ENCODE measurements at regions not wholly inside any gene's neighbourhood (a gene's known extent, or its start where the extent isn't known, plus 50 kb on each side); places are given as distances from the start of the nearest gene placed in this dataset.
A peak's percentile ranks its signal among the peaks of the same experiment; 100 is the strongest.

DNA sequence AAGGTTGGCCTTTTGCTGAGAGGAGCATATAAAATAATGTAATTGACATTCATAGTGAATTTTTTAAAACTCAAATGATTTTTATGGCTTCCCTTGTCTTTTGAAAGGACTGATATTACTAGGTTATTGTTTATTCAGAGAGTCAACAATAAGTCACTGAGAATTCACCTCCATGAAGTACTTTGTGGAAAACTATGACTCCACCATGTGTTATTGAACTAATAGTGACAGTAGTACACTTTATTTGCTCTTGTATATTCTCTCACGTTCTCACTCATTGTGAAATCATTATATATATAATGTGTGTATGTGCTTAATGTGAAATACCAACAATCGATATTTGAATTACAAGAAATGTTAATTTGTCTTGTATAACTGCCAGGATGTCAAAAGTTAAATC is 267.4 kb upstream of the CCDC179 start:
- Mint-ChIP-seq H3K36me3 (peaks cover 22% of the 10 kb centered on the region), H3K27ac (no peak overlapping the region), H3K27me3 (peaks cover 0 to 2% of the 10 kb centered on the region in 2 donors), H3K4me3 (no peak overlapping the region), H3K4me1 (ENCODE audit: low read depth in 2 of 2) (peaks cover 0 to 9% of the 10 kb centered on the region in 2 donors), H3K9me3 (peaks cover 15% of the 10 kb centered on the region)
- ATAC-seq (no peak), DNase-seq (ENCODE audit: low spot score) (no peak)

DNA sequence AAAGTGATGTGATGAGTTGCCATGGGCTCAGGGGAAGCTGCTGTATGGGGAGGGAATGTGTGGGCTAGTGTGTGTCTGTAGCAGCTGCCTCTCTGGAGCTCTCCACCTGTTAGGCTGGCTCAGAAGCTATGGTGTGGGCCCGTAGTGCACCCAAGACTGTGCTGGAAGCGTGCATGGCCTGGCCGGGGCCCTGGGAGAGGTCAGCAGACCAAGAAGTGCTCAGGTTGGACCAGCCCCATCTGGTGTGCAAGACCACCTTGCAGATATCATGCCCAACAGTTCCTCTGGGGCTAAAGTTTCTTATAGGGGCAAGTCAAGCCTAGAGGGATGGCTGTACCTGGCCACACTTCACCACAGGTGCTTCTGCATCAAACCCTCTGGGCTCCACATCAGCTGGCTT is 274.4 kb upstream of the CCDC179 start:
- peaks cover 21% of the 10 kb centered on the region for H3K9me3 Mint-ChIP-seq
- H3K27me3 Mint-ChIP-seq, result peaks cover 0 to 3% of the 10 kb centered on the region in 2 donors
- DNase-seq (ENCODE audit: low spot score) (no peak), ATAC-seq (no peak)
- H3K4me1 Mint-ChIP-seq (ENCODE audit: low read depth in 2 of 2), result peaks cover 0 to 7% of the 10 kb centered on the region in 2 donors
- no peak overlapping the region for H3K4me3 Mint-ChIP-seq
- H3K27ac Mint-ChIP-seq, result no peak overlapping the region
- peaks cover 33% of the 10 kb centered on the region for H3K36me3 Mint-ChIP-seq

DNA sequence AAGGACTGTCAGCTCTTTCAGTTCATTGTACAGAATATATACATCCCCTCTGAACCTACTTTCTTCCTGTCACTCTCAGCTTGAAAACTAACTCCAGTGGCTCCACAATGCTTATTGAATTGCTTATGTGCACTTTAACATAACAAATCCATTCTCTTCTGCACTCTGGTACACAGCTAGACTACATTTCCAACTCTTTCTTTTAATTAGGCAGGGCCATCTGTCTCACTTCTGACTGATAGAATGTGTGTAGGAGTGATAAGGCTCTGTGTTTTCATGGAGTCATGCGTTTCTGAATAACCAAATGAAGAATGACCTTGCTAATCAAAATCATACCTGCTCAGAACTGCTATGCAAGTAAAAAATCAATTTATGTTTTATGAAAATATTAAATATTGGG is 278.5 kb upstream of the CCDC179 start:
- H3K4me1 Mint-ChIP-seq (ENCODE audit: low read depth in 2 of 2), result peaks cover 3 to 4% of the 10 kb centered on the region in 2 donors
- H3K27me3 Mint-ChIP-seq, result no peaks in the 10 kb centered on the region
- no peak for DNase-seq (ENCODE audit: low spot score)
- peaks cover 3% of the 10 kb centered on the region for H3K9me3 Mint-ChIP-seq
- H3K4me3 Mint-ChIP-seq, result no peak overlapping the region
- no peak for ATAC-seq
- H3K27ac Mint-ChIP-seq, result no peak overlapping the region
- H3K36me3 Mint-ChIP-seq, result peaks cover 10% of the 10 kb centered on the region

DNA sequence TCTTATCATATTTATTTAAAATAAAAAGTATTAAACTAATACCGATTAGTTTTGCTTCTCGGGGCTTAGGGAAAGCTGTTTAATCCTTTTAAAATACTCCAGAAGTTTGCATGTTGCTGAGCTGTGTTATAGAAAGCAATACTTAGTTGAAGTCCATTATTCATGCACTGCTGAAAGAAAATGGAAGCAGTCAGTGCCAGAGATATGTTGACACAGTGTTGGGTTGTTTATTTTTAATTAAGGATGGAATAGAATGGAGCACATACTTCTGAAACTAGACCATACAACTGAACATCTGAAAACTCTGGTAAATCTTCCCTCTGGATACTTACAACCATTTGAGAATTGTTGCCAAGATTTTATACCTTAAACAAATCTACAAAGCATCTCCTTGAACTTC is 282.7 kb upstream of the CCDC179 start:
- peaks cover 13% of the 10 kb centered on the region for H3K36me3 Mint-ChIP-seq
- H3K9me3 Mint-ChIP-seq, result peaks cover 3% of the 10 kb centered on the region
- no peaks in the 10 kb centered on the region for H3K27me3 Mint-ChIP-seq
- H3K27ac Mint-ChIP-seq, result no peak overlapping the region
- no peak overlapping the region for H3K4me3 Mint-ChIP-seq
- peaks cover 3 to 4% of the 10 kb centered on the region in 2 donors for H3K4me1 Mint-ChIP-seq (ENCODE audit: low read depth in 2 of 2)
- ATAC-seq (no peak), DNase-seq (ENCODE audit: low spot score) (no peak)

DNA sequence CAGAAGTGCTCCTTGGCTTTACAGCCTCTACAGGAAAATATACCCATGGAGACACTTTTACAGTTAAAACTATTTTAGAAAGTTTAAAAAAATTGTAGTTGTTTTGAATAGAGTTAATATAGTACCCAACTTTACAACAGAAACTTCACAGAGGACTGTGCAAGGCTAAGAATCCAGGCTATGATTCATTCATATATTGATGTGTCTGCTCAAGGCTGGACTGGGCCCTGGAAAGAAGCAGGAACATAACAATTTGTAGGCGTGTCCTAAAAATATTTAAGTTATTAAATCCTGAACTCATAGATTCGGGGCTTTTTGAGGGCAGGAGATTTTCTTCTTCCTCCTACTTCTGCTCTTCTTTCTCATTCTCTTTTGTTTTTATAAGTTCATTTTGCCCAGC is 291.5 kb upstream of the CCDC179 start:
- ATAC-seq, result no peak
- Mint-ChIP-seq H3K36me3 (peaks cover 9% of the 10 kb centered on the region), H3K27ac (no peak overlapping the region), H3K4me1 (ENCODE audit: low read depth in 2 of 2) (no peaks in the 10 kb centered on the region), H3K27me3 (peaks cover 0 to 2% of the 10 kb centered on the region in 2 donors), H3K4me3 (no peak overlapping the region), H3K9me3 (no peaks in the 10 kb centered on the region)
- no peak for DNase-seq (ENCODE audit: low spot score)

DNA sequence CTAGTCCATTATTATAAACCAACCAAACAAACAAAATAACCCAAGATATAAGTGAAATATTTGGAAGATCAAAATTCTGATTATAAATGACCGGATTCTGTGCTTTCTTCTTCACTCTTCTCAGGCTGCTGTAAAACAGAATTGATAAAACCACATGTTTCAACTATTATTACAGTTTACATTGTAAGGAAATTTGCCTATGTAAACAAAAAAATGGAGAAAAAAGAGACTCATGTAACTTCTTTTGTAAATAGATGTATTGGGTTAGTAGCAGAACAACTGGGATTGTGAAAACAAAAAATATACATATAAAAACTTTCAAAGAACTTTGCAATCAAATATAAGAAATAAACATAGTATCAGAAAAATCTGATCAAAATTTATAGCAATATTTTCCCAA is 295.2 kb upstream of the CCDC179 start:
- Mint-ChIP-seq H3K36me3 (peaks cover 9% of the 10 kb centered on the region), H3K27me3 (peaks cover 0 to 2% of the 10 kb centered on the region in 2 donors), H3K4me1 (ENCODE audit: low read depth in 2 of 2) (no peaks in the 10 kb centered on the region), H3K4me3 (no peak overlapping the region), H3K27ac (no peak overlapping the region), H3K9me3 (no peaks in the 10 kb centered on the region)
- ATAC-seq (no peak), DNase-seq (ENCODE audit: low spot score) (no peak)

DNA sequence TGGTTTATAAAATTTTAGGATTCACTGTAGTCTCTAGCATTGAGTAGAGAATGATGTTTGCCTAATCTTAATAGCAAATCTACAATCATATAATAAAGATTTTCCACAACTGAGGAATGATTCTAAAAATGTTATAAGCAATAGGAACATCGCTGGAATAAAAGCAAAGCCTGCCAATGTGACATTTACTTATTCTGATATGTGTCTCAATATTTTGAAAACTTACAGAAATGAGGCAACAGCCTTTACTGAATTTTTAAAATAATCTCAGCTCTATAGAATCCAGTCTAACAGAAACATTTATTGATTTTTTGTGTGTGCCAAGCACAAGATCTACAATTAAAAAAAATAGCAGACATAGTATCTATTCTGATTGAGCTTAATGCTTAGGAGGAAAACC is 303.7 kb upstream of the CCDC179 start:
- no peak overlapping the region for H3K4me3 Mint-ChIP-seq
- ATAC-seq (no peak), DNase-seq (ENCODE audit: low spot score) (no peak)
- H3K27me3 Mint-ChIP-seq, result peaks cover 0 to 2% of the 10 kb centered on the region in 2 donors
- H3K9me3 Mint-ChIP-seq, result no peaks in the 10 kb centered on the region
- H3K4me1 Mint-ChIP-seq (ENCODE audit: low read depth in 2 of 2), result peaks cover 0 to 3% of the 10 kb centered on the region in 2 donors
- no peak overlapping the region for H3K27ac Mint-ChIP-seq
- H3K36me3 Mint-ChIP-seq, result no peaks in the 10 kb centered on the region

DNA sequence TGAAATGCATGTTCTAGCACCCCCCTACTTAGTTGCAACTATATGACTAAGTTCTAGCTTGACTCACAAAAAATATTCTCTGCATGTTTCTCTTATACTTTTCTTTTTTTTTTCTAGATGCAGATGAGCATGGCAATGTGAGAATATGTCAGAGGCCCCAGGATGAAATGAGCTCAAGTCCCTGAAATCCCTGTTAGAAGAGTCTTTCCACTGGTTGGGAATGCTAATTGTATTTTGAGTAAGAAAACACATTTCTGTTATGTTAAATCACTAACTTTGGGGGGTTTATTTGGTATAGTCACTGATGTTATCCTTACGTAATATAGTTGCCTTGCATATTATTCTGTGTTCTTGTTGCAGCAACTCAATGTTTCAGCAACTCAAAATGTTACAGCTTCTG is 306.1 kb upstream of the CCDC179 start:
- ATAC-seq, result no peak
- no peaks in the 10 kb centered on the region for H3K36me3 Mint-ChIP-seq
- no peak overlapping the region for H3K27ac Mint-ChIP-seq
- peaks cover 0 to 3% of the 10 kb centered on the region in 2 donors for H3K4me1 Mint-ChIP-seq (ENCODE audit: low read depth in 2 of 2)
- H3K4me3 Mint-ChIP-seq, result no peak overlapping the region
- no peak for DNase-seq (ENCODE audit: low spot score)
- no peaks in the 10 kb centered on the region for H3K9me3 Mint-ChIP-seq
- peaks cover 0 to 2% of the 10 kb centered on the region in 2 donors for H3K27me3 Mint-ChIP-seq

DNA sequence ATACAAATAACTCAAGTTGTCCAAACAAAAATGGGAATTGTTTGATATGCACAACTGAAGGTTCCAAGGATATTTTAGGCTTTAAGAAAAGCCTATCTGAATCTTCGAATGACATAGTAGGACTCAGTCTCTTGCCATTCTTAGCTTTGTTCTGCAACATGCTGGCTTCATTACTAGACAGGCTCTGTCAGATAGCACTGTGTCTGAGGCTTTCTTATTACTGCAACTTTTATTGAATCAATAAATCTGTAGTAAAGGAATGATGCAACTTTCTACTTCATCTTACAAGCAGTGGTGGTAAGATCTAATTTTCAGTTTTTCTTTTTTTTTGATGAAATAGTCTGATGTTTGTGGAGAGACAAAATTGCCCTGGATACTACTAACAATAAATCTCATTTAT is 319.3 kb upstream of the CCDC179 start:
- Mint-ChIP-seq H3K4me1 (ENCODE audit: low read depth in 2 of 2) (peaks cover 23 to 29% of the 10 kb centered on the region in 2 donors), H3K36me3 (peaks cover 30% of the 10 kb centered on the region), H3K27ac (no peak overlapping the region), H3K27me3 (no peaks in the 10 kb centered on the region), H3K4me3 (no peak overlapping the region), H3K9me3 (peaks cover 13% of the 10 kb centered on the region)
- DNase-seq (ENCODE audit: low spot score) (no peak), ATAC-seq (no peak)

DNA sequence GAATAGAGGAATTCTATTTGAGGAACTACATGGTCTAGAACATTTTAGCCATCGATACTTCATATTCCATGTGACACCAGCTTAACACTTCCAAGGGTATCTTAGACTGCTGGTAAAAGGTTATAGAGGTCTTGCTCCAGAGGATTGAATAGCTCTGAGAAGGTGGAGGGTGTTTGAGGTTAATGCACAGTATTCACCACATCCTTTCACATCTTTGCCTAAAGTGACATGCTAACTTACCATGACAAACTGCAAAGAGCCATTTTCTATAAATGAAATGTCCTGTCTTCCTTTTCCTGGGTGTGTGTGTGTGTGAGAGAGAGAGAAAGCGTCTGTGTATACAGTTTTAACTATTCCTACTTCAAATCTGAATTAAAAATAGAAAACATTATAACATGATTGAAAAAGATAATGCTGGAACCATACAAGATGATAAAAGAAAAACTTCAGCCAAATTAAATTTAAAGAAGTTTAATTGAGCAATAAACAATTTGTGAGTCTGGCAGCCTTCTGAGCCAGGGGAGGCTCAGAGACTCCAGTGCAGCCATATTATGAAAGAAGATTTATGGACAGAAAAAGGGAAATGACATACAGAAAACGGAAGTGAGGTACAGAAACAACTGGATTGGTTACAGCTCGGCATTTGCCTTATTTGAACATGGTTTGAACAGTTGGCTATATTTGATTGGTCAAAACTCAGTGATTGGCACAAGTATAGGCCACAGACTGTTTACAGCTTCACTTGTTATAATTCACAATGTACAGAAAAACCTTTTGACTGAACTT is 320.9 kb upstream of the CCDC179 start:
- H3K27me3 Mint-ChIP-seq, result peaks cover 0 to 1% of the 10 kb centered on the region in 2 donors
- peaks cover 8% of the 10 kb centered on the region for H3K9me3 Mint-ChIP-seq
- no peak for DNase-seq (ENCODE audit: low spot score)

DNA sequence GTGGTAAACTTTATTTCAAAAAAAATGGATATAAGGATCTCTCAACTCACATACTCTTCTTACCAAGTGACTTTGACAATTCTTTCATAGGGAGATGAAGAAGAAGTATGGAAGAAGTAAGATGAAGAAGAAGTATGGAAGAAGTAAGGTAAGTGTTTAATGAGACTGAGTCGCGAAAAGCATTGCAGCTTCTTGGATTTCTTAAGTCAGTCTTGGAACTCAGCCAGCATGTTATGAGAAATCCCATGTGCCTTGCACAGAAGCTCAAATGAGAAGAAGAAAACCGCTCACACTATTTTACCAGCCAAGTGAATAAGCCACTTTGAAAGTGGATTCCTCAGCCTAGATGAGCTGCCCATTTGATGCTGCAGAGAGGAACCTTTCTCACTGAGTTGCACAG is 332.0 kb upstream of the CCDC179 start:
- H3K9me3 Mint-ChIP-seq, result no peaks in the 10 kb centered on the region
- no peak for ATAC-seq

More for the DNA sequence above, 320.9 kb upstream of the CCDC179 start:
- Mint-ChIP-seq H3K4me3 (peak overlapping the region; percentile 66), H3K4me1 (ENCODE audit: low read depth in 2 of 2) (peaks cover 29% of the 10 kb centered on the region in 2 donors), H3K27ac (peak overlapping the region; percentile 86 to 97), H3K36me3 (peaks cover 36% of the 10 kb centered on the region)
- ATAC-seq, result peak; percentile 77 to 85

DNA sequence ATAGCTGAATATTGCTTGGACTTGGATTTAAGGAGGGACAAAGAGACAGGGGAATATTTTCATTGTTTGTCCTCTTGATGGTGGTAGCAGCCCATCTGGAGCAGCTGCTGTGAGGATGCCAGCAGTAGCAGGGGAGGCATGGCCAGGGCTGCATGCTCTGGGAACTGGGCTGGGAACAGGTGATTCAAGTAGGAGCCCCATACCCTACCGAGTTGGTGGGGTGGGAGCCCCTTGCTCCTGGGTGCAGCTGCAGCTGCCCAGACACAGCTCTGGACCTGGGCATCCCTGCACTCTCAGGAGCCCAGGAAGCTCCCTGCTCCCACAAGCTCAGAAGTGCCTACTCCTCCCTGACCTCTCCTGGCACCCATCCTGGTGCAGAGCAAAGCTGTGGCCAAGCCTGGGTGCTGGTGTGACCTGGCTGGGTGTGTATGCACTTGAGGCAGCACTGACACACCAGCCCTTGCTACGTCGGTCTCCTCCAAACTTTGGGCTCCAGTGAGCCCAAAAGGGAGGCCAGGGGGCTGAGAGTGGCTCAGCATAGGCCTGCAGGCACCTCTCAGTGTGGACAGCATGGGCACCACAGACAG is 341.8 kb upstream of the CCDC179 start:
- no peak for DNase-seq (ENCODE audit: low spot score)
- no peaks in the 10 kb centered on the region for H3K27me3 Mint-ChIP-seq
- H3K4me1 Mint-ChIP-seq (ENCODE audit: low read depth in 2 of 2), result no peaks in the 10 kb centered on the region
- no peak overlapping the region for H3K4me3 Mint-ChIP-seq
- H3K36me3 Mint-ChIP-seq, result peaks cover 12% of the 10 kb centered on the region
- H3K9me3 Mint-ChIP-seq, result peaks cover 16% of the 10 kb centered on the region
- no peak overlapping the region for H3K27ac Mint-ChIP-seq
- ATAC-seq, result peak in 1 of 2 donors; percentile 27

More for the DNA sequence above, 332.0 kb upstream of the CCDC179 start:
- no peak for DNase-seq (ENCODE audit: low spot score)
- H3K27me3 Mint-ChIP-seq, result peaks cover 0 to 4% of the 10 kb centered on the region in 2 donors
- peaks cover 5% of the 10 kb centered on the region for H3K36me3 Mint-ChIP-seq
- H3K4me1 Mint-ChIP-seq (ENCODE audit: low read depth in 2 of 2), result peaks cover 0 to 2% of the 10 kb centered on the region in 2 donors
- H3K27ac Mint-ChIP-seq, result no peak overlapping the region
- no peak overlapping the region for H3K4me3 Mint-ChIP-seq

DNA sequence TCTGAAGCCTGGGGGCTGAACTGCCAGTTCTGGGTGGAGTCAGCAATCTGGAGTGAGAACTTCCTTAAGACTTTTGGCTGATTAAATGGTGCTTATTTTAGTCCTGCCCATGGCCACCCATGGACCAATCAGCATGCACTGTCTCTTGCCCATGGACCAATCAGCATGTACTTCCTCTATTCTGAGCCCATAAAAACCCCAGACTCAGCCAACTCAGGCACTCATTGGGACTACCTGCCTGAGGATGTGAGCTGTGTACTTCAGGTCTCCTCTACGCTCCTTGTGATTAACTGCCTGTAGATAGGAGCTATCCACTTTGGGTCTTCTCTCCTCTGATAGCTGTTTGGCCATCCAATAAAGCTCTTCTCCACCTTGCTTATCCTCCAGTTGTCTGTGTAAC is 342.3 kb upstream of the CCDC179 start:
- no peak overlapping the region for H3K4me3 Mint-ChIP-seq
- H3K36me3 Mint-ChIP-seq, result peaks cover 10% of the 10 kb centered on the region
- peaks cover 15% of the 10 kb centered on the region for H3K9me3 Mint-ChIP-seq
- no peak for ATAC-seq
- H3K27me3 Mint-ChIP-seq, result no peaks in the 10 kb centered on the region
- no peak overlapping the region for H3K27ac Mint-ChIP-seq
- DNase-seq (ENCODE audit: low spot score), result no peak
- no peaks in the 10 kb centered on the region for H3K4me1 Mint-ChIP-seq (ENCODE audit: low read depth in 2 of 2)

DNA sequence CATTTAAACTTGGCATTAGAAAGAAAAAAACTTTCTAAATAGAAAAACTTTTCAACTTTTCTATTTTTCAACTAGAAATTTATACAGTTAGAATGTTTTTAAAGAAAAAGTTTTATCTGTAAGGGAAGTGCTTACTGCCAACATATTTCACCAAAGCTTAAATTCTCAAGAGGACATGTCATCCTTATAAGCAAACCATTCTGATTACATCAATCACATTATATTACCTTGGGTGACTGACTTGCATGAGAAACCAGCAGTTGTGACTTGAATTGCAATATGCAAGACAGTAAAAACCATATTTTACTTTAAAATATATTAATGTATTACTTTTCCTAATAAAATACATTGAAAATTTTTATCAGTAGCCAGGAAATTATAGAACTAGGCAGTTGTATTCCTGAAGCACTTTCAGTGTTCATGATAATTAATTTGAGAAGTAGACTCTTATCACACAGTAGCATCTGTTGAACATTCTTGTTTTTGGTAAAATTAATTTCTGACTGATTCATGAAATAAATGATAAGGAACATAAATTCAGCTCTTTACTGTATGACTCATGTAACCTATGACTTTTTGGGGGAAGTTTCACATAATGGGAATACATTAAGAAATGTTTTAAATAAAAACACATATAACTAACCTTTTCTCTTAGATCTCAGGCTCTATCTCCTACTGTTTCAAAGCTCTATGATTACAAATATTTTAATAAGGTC is 345.0 kb upstream of the CCDC179 start:
- H3K9me3 Mint-ChIP-seq, result peaks cover 4% of the 10 kb centered on the region
- no peaks in the 10 kb centered on the region for H3K27me3 Mint-ChIP-seq
- no peak overlapping the region for H3K27ac Mint-ChIP-seq
- DNase-seq (ENCODE audit: low spot score), result no peak
- ATAC-seq, result no peak
- H3K4me3 Mint-ChIP-seq, result no peak overlapping the region
- peaks cover 5% of the 10 kb centered on the region for H3K36me3 Mint-ChIP-seq
- no peaks in the 10 kb centered on the region for H3K4me1 Mint-ChIP-seq (ENCODE audit: low read depth in 2 of 2)
